ENCODE measurements at regions not wholly inside any gene's neighbourhood (a gene's known extent, or its start where the extent isn't known, plus 50 kb on each side); places are given as distances from the start of the nearest gene placed in this dataset.

- Histone ChIP-seq H3K36me3 (ENCODE audit: low read depth) (no peaks in the 10 kb centered on the region), H3K4me3 (ENCODE audit: severe bottlenecking) (no peak overlapping the region), H3K27me3 (ENCODE audit: insufficient read depth, poor library complexity, severe bottlenecking) (no peaks in the 10 kb centered on the region), H3K27ac (ENCODE audit: poor library complexity, severe bottlenecking) (no peak overlapping the region), H3K4me1 (ENCODE audit: insufficient read depth, poor library complexity, severe bottlenecking) (no peaks in the 10 kb centered on the region), H3K9me3 (ENCODE audit: severe bottlenecking) (no peaks in the 10 kb centered on the region)
- ATAC-seq (ENCODE audit: low read depth) (no peak), DNase-seq (ENCODE audit: low spot score) (no peak)
- TF ChIP-seq, protein P1, sequence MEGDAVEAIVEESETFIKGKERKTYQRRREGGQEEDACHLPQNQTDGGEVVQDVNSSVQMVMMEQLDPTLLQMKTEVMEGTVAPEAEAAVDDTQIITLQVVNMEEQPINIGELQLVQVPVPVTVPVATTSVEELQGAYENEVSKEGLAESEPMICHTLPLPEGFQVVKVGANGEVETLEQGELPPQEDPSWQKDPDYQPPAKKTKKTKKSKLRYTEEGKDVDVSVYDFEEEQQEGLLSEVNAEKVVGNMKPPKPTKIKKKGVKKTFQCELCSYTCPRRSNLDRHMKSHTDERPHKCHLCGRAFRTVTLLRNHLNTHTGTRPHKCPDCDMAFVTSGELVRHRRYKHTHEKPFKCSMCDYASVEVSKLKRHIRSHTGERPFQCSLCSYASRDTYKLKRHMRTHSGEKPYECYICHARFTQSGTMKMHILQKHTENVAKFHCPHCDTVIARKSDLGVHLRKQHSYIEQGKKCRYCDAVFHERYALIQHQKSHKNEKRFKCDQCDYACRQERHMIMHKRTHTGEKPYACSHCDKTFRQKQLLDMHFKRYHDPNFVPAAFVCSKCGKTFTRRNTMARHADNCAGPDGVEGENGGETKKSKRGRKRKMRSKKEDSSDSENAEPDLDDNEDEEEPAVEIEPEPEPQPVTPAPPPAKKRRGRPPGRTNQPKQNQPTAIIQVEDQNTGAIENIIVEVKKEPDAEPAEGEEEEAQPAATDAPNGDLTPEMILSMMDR (IDR thresholded peaks at IDR 0.05; ENCODE audit: poor library complexity, severe bottlenecking), result no peak
Observed at GRCh38 chr2:44051593-44052347, 56.0 kb upstream of the LRPPRC start.

GRCh38 chr2:44052584-44052983 is 56.8 kb upstream of the LRPPRC start:
- Histone ChIP-seq H3K4me1 (ENCODE audit: insufficient read depth, poor library complexity, severe bottlenecking) (no peaks in the 10 kb centered on the region), H3K36me3 (ENCODE audit: low read depth) (no peaks in the 10 kb centered on the region), H3K9me3 (ENCODE audit: severe bottlenecking) (no peaks in the 10 kb centered on the region), H3K4me3 (ENCODE audit: severe bottlenecking) (no peak overlapping the region), H3K27ac (ENCODE audit: poor library complexity, severe bottlenecking) (no peak overlapping the region), H3K27me3 (ENCODE audit: insufficient read depth, poor library complexity, severe bottlenecking) (no peaks in the 10 kb centered on the region)
- ATAC-seq (ENCODE audit: low read depth), result no peak
- TF ChIP-seq, protein P1 (IDR thresholded peaks at IDR 0.05; ENCODE audit: poor library complexity, severe bottlenecking), result no peak
- no peak for DNase-seq (ENCODE audit: low spot score)

- Histone ChIP-seq H3K9me3 (ENCODE audit: severe bottlenecking) (no peaks in the 10 kb centered on the region), H3K4me3 (ENCODE audit: severe bottlenecking) (no peak overlapping the region), H3K27me3 (ENCODE audit: insufficient read depth, poor library complexity, severe bottlenecking) (no peaks in the 10 kb centered on the region), H3K27ac (ENCODE audit: poor library complexity, severe bottlenecking) (no peak overlapping the region), H3K36me3 (ENCODE audit: low read depth) (no peaks in the 10 kb centered on the region), H3K4me1 (ENCODE audit: insufficient read depth, poor library complexity, severe bottlenecking) (no peaks in the 10 kb centered on the region)
- no peak for DNase-seq (ENCODE audit: low spot score)
- TF ChIP-seq, protein P1 (IDR thresholded peaks at IDR 0.05; ENCODE audit: poor library complexity, severe bottlenecking), result no peak
- no peak for ATAC-seq (ENCODE audit: low read depth)
Observed at GRCh38 chr2:44053052-44053451, 57.3 kb upstream of the LRPPRC start.

DNA sequence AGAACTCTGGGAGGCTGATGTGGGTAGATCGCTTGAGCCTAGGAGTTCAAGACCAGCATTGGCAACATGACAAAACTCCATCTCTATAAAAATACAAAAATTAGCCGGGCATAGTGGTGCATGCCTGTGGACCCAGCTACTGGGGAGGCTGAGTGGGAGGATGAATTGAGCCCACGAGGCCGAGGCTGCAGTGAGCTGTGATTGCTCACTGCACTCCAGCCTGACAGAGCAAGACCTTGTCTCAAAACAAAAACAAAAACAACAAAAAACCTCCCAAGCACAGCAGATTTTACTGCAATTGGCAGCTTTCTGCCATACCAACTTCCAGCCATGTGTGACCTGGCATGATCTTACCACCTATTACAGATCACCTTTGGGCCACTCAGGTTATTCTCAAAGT is 57.7 kb upstream of the LRPPRC start:
- H3K9me3 ChIP-seq (ENCODE audit: severe bottlenecking), result no peaks in the 10 kb centered on the region
- no peak for ATAC-seq (ENCODE audit: low read depth)
- no peak overlapping the region for H3K27ac ChIP-seq (ENCODE audit: poor library complexity, severe bottlenecking)

DNA sequence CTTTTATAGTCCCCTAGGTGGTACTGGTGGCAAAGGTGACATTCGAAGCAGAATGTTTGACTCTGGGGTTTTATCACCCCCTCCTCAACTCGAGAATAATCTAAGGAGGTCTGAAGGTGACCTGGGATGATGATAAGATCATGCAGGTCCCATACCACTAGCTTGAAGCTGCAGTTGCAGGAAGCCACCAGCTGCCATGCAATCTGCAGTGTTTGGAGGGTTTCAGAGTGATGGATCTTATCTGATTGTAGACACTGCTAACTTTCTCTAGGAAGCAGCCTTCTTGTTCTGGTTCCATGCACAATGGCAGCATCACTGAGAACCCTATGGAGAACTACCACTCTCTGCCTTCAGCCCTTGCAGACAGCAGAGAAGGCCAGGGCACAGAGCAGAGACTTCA is 59.4 kb upstream of the LRPPRC start:
- ATAC-seq (ENCODE audit: low read depth), result no peak
- Histone ChIP-seq H3K4me1 (ENCODE audit: insufficient read depth, poor library complexity, severe bottlenecking) (no peaks in the 10 kb centered on the region), H3K4me3 (ENCODE audit: severe bottlenecking) (no peak overlapping the region), H3K36me3 (ENCODE audit: low read depth) (no peaks in the 10 kb centered on the region), H3K27me3 (ENCODE audit: insufficient read depth, poor library complexity, severe bottlenecking) (no peaks in the 10 kb centered on the region), H3K27ac (ENCODE audit: poor library complexity, severe bottlenecking) (no peak overlapping the region), H3K9me3 (ENCODE audit: severe bottlenecking) (no peaks in the 10 kb centered on the region)
- no peak for DNase-seq (ENCODE audit: low spot score)
- TF ChIP-seq, protein P1 (IDR thresholded peaks at IDR 0.05; ENCODE audit: poor library complexity, severe bottlenecking), result no peak

More for the DNA sequence above, 57.7 kb upstream of the LRPPRC start:
- TF ChIP-seq, protein P1 (IDR thresholded peaks at IDR 0.05; ENCODE audit: poor library complexity, severe bottlenecking), result no peak
- Histone ChIP-seq H3K4me1 (ENCODE audit: insufficient read depth, poor library complexity, severe bottlenecking) (no peaks in the 10 kb centered on the region), H3K4me3 (ENCODE audit: severe bottlenecking) (no peak overlapping the region), H3K27me3 (ENCODE audit: insufficient read depth, poor library complexity, severe bottlenecking) (no peaks in the 10 kb centered on the region), H3K36me3 (ENCODE audit: low read depth) (no peaks in the 10 kb centered on the region)
- DNase-seq (ENCODE audit: low spot score), result no peak
